Neural progenitor cell (in vitro differentiated cells): ENCODE measurements at regions not wholly inside any gene's neighbourhood (a gene's known extent, or its start where the extent isn't known, plus 50 kb on each side); places are given as distances from the start of the nearest gene placed in this dataset.

Experiments
- DNase-seq: peaks from one replicate; pipeline ENCODE4 v3.0.0-alpha.2; 2016; ENCODE audit warnings: low spot score
- H2AFZ ChIP-seq: fragments of 200-600 bp; sonication (generic); replicated peaks from 2 replicates; pipeline ENCODE4 v1.6.1; 2016; ENCODE audit warnings: antibody characterized with exemption
- H3F3A ChIP-seq: fragments of 200-600 bp; sonication (generic); 2 replicates; pipeline ENCODE4 v1.6.1; 2016; ENCODE audit warnings: antibody characterized with exemption, low read depth
- H3K27ac ChIP-seq: fragments of 200-600 bp; sonication (generic); 2 replicates; pipeline ENCODE4 v1.5.1; 2016; ENCODE audit warnings: mild to moderate bottlenecking
- H3K27me3 ChIP-seq: fragments of 200-600 bp; sonication (generic); 2 replicates; pipeline ENCODE4 v1.6.1; 2016; ENCODE audit warnings: mild to moderate bottlenecking, moderate library complexity
- H3K36me3 ChIP-seq: fragments of 200-600 bp; sonication (generic); 2 replicates; pipeline ENCODE4 v1.5.1; 2016
- H3K4me1 ChIP-seq: fragments of 200-600 bp; sonication (generic); 2 replicates; pipeline ENCODE4 v1.6.1; 2016; ENCODE audit warnings: mixed run types
- H3K4me2 ChIP-seq: fragments of 200-600 bp; sonication (generic); 2 replicates; pipeline ENCODE4 v1.6.1; 2016
- H3K4me3 ChIP-seq: fragments of 200-600 bp; sonication (generic); 2 replicates; pipeline ENCODE4 v1.5.1; 2016
- H3K79me2 ChIP-seq: fragments of 200-600 bp; sonication (generic); 2 replicates; pipeline ENCODE4 v1.6.1; 2016; ENCODE audit warnings: low read depth
- H3K9ac ChIP-seq: fragments of 200-600 bp; sonication (generic); 2 replicates; pipeline ENCODE4 v1.6.1; 2016
- H3K9me3 ChIP-seq: fragments of 200-600 bp; sonication (generic); 2 replicates; pipeline ENCODE4 v1.5.1; 2016; ENCODE audit warnings: low read depth
- H4K20me1 ChIP-seq: fragments of 200-600 bp; sonication (generic); 2 replicates; pipeline ENCODE4 v1.6.1; 2016; ENCODE audit warnings: low read depth
- H3K27ac Mint-ChIP-seq: 3 replicates; pipeline ENCODE4 v1.8.0; 2021; ENCODE audit warnings: mixed read lengths
- H3K27me3 Mint-ChIP-seq: 2 replicates; pipeline ENCODE4 v1.8.0; 2022; ENCODE audit warnings: low read depth, mild to moderate bottlenecking, inconsistent platforms, moderate library complexity, mixed read lengths; ENCODE audit not compliant: insufficient read depth
- H3K36me3 Mint-ChIP-seq: 3 replicates; pipeline ENCODE4 v1.8.0; 2021; ENCODE audit warnings: mixed read lengths
- H3K4me1 Mint-ChIP-seq: 3 replicates; pipeline ENCODE4 v1.8.0; 2021; ENCODE audit warnings: mixed read lengths
- H3K4me3 Mint-ChIP-seq: 3 replicates; pipeline ENCODE4 v1.8.0; 2021; ENCODE audit warnings: mild to moderate bottlenecking, moderate library complexity, mixed read lengths
- H3K9me3 Mint-ChIP-seq: 3 replicates; pipeline ENCODE4 v1.8.0; 2020; ENCODE audit warnings: mixed read lengths
- EZH2 ChIP-seq: fragments of 200-600 bp; sonication (generic); IDR thresholded peaks from 2 replicates; pipeline ENCODE4 v1.6.1; 2017; ENCODE audit warnings: antibody characterized with exemption, mild to moderate bottlenecking, moderate library complexity
- EZH2phosphoT487 ChIP-seq: fragments of 200-600 bp; sonication (generic); IDR thresholded peaks from 2 replicates; pipeline ENCODE4 v1.6.1; 2017; ENCODE audit warnings: antibody characterized with exemption
- TF ChIP-seq, protein P1 (sequence below): fragments of 200-600 bp; sonication (generic); IDR thresholded peaks from 2 replicates; pipeline ENCODE4 v1.5.1; 2017; ENCODE audit warnings: antibody characterized with exemption, mild to moderate bottlenecking

DNA sequence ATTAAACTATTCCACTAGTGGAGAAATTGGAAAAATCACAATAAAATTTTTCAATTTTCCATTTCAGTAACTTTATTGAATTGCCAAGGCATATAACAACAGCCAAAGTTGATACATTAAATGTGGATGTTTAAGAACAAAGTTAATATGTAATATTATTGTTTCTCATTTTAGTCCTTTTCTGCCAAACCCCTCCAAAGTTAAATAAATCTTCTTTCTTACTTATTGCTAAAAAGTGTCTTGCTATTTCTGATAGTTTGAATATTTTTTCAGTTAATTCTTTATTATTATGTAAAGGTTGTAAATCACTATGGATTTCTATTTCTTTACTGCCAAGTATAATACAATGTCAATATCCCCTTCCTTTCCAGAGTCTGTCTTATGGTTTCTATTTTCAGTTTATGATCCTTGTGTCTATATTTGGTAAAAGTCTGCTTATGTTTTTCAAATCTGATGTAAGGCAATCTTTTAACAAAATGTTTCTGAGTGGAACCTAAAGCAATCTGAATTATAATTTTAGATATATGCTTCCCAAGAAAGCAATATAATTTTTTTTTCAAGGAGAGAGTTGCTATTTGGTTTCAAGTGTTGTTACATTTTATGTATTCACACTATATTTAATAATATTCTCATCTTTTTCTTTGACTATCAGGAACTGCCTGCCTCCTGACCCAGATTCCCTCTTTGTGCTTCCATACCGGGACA lies 80.3 kb upstream of the RHOBTB1 start:
- Histone ChIP-seq H3F3A (no peaks in the 10 kb centered on the region), H3K79me2 (no peaks in the 10 kb centered on the region), H3K9ac (no peak overlapping the region), H3K27ac (no peak overlapping the region), H3K27me3 (no peaks in the 10 kb centered on the region), H3K4me1 (no peaks in the 10 kb centered on the region), H4K20me1 (no peaks in the 10 kb centered on the region), H3K36me3 (no peaks in the 10 kb centered on the region), H3K9me3 (no peaks in the 10 kb centered on the region), H3K4me3 (no peak overlapping the region), H2AFZ (no peak overlapping the region), H3K4me2 (no peak overlapping the region)
- Mint-ChIP-seq H3K4me1 (peaks cover 3% of the 10 kb centered on the region), H3K4me3 (no peak overlapping the region), H3K27ac (no peak overlapping the region), H3K36me3 (no peaks in the 10 kb centered on the region), H3K9me3 (no peaks in the 10 kb centered on the region), H3K27me3 (no peaks in the 10 kb centered on the region)
- TF ChIP-seq EZH2phosphoT487: no peak
- TF ChIP-seq, protein P1, sequence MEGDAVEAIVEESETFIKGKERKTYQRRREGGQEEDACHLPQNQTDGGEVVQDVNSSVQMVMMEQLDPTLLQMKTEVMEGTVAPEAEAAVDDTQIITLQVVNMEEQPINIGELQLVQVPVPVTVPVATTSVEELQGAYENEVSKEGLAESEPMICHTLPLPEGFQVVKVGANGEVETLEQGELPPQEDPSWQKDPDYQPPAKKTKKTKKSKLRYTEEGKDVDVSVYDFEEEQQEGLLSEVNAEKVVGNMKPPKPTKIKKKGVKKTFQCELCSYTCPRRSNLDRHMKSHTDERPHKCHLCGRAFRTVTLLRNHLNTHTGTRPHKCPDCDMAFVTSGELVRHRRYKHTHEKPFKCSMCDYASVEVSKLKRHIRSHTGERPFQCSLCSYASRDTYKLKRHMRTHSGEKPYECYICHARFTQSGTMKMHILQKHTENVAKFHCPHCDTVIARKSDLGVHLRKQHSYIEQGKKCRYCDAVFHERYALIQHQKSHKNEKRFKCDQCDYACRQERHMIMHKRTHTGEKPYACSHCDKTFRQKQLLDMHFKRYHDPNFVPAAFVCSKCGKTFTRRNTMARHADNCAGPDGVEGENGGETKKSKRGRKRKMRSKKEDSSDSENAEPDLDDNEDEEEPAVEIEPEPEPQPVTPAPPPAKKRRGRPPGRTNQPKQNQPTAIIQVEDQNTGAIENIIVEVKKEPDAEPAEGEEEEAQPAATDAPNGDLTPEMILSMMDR: no peak
- no peak for TF ChIP-seq EZH2
- no peak for DNase-seq

DNA sequence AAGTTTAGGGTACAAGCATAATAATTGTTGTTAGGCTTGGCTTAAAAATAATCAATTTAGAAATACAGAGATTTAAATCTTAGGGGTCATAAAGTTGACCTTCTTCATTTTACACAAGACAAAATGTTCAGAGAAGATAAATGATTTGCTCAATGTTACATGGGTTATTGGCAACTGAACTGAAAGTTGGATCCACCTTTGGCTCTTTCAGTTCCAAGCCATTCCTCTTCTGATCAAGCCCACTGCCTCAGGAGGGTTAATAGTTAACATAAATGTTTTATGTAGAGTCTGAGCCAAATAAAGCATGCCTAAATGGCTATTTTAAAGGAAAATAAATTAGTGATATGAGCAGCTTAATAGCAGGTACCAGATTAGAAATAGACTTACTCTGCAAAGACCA lies 79.1 kb upstream of the RHOBTB1 start:
- Histone ChIP-seq H3K27ac (no peak overlapping the region), H2AFZ (no peak overlapping the region), H3K27me3 (no peaks in the 10 kb centered on the region), H3K9ac (no peak overlapping the region), H3K4me3 (no peak overlapping the region), H3K36me3 (no peaks in the 10 kb centered on the region), H3F3A (no peaks in the 10 kb centered on the region), H3K4me1 (no peaks in the 10 kb centered on the region), H3K9me3 (no peaks in the 10 kb centered on the region), H4K20me1 (no peaks in the 10 kb centered on the region), H3K4me2 (no peak overlapping the region), H3K79me2 (no peaks in the 10 kb centered on the region)
- DNase-seq: no peak
- TF ChIP-seq EZH2 (no peak), EZH2phosphoT487 (no peak)
- TF ChIP-seq, protein P1: no peak
- no peaks in the 10 kb centered on the region for H3K36me3 Mint-ChIP-seq
- no peak overlapping the region for H3K4me3 Mint-ChIP-seq
- H3K4me1 Mint-ChIP-seq: peaks cover 3% of the 10 kb centered on the region
- no peaks in the 10 kb centered on the region for H3K9me3 Mint-ChIP-seq
- no peaks in the 10 kb centered on the region for H3K27me3 Mint-ChIP-seq
- H3K27ac Mint-ChIP-seq: no peak overlapping the region

DNA sequence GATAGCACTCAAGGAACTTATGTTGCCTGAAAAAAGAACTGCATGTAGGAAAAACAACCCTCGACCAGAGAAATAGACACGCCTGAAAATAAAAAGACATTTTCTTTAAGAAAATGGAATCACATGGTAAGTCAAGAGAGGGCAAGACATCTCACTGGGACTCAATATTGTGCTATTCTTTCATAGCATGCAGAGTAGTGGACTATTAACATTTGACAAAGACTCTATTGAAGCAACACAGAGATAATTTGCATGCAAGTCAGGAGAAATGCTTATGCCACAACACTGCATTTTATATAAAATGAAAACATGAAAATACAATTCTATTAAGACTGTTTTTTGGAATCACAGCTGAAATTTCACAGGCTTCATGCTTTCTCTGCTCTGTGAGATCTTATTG lies 77.9 kb upstream of the RHOBTB1 start:
- no peaks in the 10 kb centered on the region for H3F3A ChIP-seq
- no peaks in the 10 kb centered on the region for H4K20me1 ChIP-seq
- H3K27ac ChIP-seq: no peak overlapping the region
- no peaks in the 10 kb centered on the region for H3K9me3 ChIP-seq
- no peak overlapping the region for H3K4me2 ChIP-seq
- no peaks in the 10 kb centered on the region for H3K36me3 ChIP-seq
- Mint-ChIP-seq H3K27me3 (no peaks in the 10 kb centered on the region), H3K4me1 (peaks cover 3% of the 10 kb centered on the region), H3K27ac (no peak overlapping the region), H3K36me3 (no peaks in the 10 kb centered on the region), H3K9me3 (no peaks in the 10 kb centered on the region), H3K4me3 (no peak overlapping the region)
- no peak overlapping the region for H3K9ac ChIP-seq
- H3K79me2 ChIP-seq: no peaks in the 10 kb centered on the region
- H3K27me3 ChIP-seq: no peaks in the 10 kb centered on the region
- TF ChIP-seq EZH2phosphoT487: no peak
- no peak overlapping the region for H2AFZ ChIP-seq
- no peak for DNase-seq
- no peak overlapping the region for H3K4me3 ChIP-seq
- H3K4me1 ChIP-seq: no peaks in the 10 kb centered on the region

DNA sequence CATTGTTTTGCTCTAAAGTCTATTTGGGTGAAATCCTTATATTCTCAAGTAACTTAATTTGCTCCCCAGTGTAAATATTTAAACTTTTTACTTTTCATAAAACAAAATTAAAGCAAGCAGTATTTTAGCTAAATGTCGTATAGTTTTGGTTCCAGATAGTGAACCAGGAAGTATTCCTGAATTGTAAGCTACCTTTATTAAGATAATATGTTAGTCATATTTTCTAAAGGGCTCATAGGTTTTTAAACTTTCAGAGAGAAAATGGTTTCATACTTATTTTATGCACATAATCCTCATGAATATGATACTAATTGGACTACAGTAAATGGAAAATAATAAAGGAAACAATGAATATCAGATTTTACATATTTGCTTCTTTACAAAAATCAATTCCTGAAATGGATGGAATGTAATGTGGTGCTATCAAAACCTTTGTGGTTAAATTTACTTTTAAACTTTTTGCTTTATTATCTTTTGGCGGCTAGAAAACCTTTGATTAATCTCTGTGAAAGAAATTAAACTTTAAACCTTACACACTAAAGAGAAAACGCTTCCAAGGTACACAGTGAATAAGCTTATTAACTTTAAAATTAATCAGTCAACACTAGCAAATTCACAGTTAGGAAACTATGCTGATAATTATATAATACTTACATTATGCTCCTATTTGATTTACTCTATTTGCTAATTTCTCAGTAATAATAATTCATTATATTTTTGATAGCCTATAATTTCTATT lies 76.6 kb upstream of the RHOBTB1 start:
- no peak for DNase-seq
- TF ChIP-seq EZH2phosphoT487 (no peak), EZH2 (no peak)
- TF ChIP-seq, protein P1: no peak
- H4K20me1 ChIP-seq: no peaks in the 10 kb centered on the region
- no peaks in the 10 kb centered on the region for H3K4me1 ChIP-seq
- no peaks in the 10 kb centered on the region for H3K27me3 ChIP-seq
- Mint-ChIP-seq H3K4me3 (no peak overlapping the region), H3K36me3 (no peaks in the 10 kb centered on the region), H3K4me1 (peaks cover 3% of the 10 kb centered on the region), H3K27ac (no peak overlapping the region), H3K9me3 (no peaks in the 10 kb centered on the region), H3K27me3 (no peaks in the 10 kb centered on the region)
- H3K27ac ChIP-seq: no peak overlapping the region
- no peaks in the 10 kb centered on the region for H3F3A ChIP-seq
- no peak overlapping the region for H3K4me3 ChIP-seq
- H3K9ac ChIP-seq: no peak overlapping the region
- H3K36me3 ChIP-seq: no peaks in the 10 kb centered on the region
- H3K9me3 ChIP-seq: no peaks in the 10 kb centered on the region
- H3K79me2 ChIP-seq: no peaks in the 10 kb centered on the region
- no peak overlapping the region for H2AFZ ChIP-seq
- no peak overlapping the region for H3K4me2 ChIP-seq
